ENCODE measurements at regions not wholly inside any gene's neighbourhood (a gene's known extent, or its start where the extent isn't known, plus 50 kb on each side); places are given as distances from the start of the nearest gene placed in this dataset.

GRCh38 chr10:43728425-43728824 lies 79.7 kb upstream of the ZNF32 start:
- TF ChIP-seq EZH2 (IDR thresholded peaks at IDR 0.05; ENCODE audit: low read length): no peak
- no peak for TF ChIP-seq CTCF (optimal IDR thresholded peaks at IDR 0.05 in 1 of 3, IDR thresholded peaks at IDR 0.05 in 1 of 3, conservative IDR thresholded peaks at IDR 0.05 in 1 of 3; ENCODE audit: extremely low read depth in 1 of 3, insufficient read depth in 2 of 3, low read length in 3 of 3)
